GM23248 (cell line): ENCODE measurements at regions not wholly inside any gene's neighbourhood (a gene's known extent, or its start where the extent isn't known, plus 50 kb on each side); places are given as distances from the start of the nearest gene placed in this dataset.

Experiments used
- EZH2 ChIP-seq: fragments of 200-600 bp; sonication (generic); IDR thresholded peaks from 2 replicates; pipeline ENCODE4 v1.6.1; 2018; ENCODE audit warnings: antibody characterized with exemption, mild to moderate bottlenecking; ENCODE audit not compliant: insufficient read depth, poor library complexity, severe bottlenecking
- EZH2phosphoT487 ChIP-seq: fragments of 200-600 bp; sonication (generic); IDR thresholded peaks from 2 replicates; pipeline ENCODE4 v1.6.1; 2018; ENCODE audit warnings: antibody characterized with exemption, moderate library complexity, mild to moderate bottlenecking, low read depth; ENCODE audit not compliant: insufficient read depth

DNA sequence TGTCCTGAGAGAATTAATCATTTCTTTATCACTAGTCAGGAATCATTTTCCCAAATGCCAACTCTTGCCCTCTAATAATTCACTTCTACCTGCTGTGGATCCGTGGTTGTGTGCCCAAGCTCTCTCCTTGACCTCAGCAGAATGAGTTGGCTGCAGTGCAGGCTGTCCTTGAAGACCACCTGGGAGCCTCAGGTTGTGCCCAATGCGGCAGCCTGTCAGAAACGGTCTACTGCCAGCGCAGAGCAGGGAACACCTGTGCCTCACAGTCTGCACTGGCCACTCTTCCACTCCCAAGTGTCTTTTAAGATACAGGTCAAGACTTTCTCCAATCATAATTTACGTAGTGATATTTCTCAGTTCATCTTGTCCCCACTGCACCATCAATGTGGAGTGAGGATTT, 246.0 kb upstream of the PHF14 start:
- TF ChIP-seq EZH2: no peak
- no peak for TF ChIP-seq EZH2phosphoT487
